ENCODE measurements at regions not wholly inside any gene's neighbourhood (a gene's known extent, or its start where the extent isn't known, plus 50 kb on each side); places are given as distances from the start of the nearest gene placed in this dataset.
"Not testable (repeated sequence)": the region's sequence is repeated elsewhere in the genome, so short reads cannot be mapped to it uniquely, and the experiment has no call there.

DNA sequence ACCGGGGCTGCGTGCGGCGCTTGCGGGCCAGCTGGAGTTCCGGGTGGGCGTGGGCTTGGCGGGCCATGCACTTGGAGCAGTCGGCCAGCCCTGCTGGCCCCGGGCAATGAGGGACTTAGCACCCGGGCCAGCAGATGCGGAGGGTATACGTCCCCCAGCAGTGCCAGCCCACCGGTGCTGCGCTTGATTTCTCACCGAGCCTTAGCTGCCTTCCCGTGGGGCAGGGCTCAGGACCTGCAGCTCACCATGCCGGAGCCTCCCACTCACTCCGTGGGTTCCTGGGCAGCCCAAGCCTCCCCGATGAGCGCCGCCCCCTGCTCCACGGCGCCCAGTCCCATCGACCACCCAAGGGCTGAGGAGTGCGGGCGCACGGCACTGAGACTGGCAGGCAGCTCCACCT lies 51.4 kb upstream of the INPP4B start:
- not testable (repeated sequence) for DNase-seq (ENCODE audit: low spot score)

DNA sequence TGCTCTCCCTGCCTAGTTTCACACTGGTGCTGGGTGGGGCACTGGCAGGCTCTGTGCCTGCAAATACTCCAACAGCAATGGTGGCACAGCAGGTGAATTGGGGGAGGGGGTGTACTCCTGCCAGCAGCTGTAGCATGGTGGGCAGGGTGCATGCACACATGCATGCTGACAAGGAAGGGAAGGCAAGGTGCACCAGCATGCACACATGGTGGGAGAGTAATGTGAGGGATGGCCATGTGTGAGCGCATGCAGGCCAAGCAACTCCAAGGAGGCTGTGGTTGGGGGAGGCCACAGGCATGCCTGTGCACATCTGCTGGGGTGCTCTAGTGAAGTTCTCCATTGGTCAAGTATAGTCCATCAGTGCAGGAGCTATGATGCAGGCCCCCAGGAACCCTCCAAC lies 54.5 kb upstream of the INPP4B start:
- no peak for DNase-seq (ENCODE audit: low spot score)

DNA sequence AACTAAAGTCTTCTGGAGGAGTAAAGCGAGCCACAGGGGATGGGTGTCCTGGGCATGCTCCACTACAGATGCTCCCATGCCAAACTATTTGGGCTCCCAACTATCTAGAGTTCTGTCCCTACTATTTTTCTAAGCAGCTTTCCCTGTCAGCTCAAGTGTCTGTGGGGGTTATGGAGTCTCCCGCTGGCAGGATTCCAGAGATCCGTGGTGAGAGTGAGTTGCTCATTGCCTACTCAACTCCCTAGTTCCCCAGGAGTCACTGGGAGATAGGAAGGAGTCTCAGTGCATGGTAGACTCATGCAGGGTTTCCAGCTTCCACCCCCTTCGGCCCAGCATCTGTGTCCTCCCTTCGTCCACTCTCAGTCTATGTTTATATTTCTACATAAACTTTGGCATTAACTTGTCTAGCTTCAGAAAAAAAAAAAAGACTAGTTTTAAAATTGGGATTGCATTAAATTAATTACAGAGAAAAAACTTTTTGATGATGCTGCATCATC lies 55.1 kb upstream of the INPP4B start:
- DNase-seq (ENCODE audit: low spot score) = peak; percentile 9

DNA sequence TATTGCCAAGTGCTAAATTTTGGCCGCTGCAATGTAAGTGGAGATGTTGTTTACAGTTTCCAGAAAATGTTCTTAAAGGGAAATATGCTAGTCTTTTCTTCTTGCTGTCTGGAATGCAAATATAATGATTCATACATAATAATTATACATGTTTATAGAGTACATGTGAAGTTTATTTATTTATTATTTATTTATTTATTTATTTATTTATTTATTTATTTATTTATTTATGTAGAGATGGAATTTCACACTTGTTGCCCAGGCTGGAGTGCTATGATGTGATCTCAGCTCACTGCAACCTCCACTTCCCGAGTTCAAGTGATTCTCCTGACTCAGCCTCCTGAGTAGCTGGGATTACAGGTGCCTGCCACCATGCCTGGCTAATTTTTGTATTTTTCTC lies 57.5 kb upstream of the INPP4B start:
- not testable (repeated sequence) for DNase-seq (ENCODE audit: low spot score)

DNA sequence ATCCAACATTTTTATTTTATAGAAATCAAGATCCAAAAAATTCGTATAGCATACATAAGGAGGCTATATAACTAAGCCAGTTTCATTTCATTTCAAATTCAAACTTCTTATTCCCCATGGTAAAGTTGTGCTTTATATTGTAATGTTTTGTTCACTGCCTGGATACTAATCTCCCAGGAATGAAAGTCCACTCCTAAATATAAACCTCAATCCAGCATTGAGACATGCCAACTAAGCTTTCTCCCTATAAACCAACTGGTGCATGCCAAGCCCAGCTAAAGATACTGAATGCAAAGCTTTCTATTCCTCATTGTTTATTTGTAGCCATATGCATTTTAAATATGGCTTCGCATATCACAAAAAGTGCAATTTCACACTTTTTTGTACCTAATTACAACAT lies 63.8 kb upstream of the INPP4B start:
- no peak for DNase-seq (ENCODE audit: low spot score)

DNA sequence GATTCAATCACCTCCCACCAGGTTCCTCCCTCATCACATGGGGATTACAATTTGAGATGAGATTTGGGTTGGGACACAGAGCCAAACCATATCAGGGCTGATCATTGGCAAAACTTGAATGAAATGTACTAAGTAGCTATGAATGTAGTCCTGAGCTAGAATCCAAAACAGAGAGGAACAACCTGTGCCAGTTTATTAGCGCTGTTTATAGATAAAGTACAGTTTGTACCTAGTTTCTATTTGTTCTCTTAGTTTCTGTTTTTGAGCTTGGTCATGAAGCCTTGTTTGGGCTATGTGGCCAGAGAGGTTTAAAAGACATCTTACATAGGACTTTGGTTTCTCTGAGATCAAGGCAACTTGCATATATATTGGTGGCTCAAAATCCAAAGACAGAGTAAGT lies 66.9 kb upstream of the INPP4B start:
- no peak for DNase-seq (ENCODE audit: low spot score)

DNA sequence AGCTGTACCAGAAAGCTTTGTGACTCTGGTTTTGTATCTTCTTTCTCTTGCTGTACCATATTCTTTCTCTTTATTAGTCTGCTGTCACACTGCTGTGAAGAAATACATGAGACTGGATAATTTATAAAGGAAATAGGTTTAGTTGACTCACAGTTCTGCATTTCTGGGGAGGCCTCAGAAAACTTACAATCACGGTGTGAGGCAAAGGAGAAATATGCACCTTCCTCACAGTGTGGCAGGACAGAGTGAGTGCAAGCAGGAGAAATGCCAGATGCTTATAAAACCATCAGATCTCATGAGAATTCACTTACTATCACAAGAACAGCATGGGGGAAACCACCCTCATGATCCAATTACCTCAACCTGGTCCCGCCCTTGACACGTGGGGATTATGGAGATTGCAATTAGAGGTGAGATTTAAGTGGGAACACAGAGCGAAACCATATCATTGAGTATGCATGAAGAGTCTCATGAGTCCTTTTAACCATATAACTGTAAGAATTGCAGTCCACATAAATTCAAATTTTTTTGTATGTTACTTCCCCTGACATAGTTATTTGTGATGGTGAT lies 67.4 kb upstream of the INPP4B start:
- no peak for DNase-seq (ENCODE audit: low spot score)

DNA sequence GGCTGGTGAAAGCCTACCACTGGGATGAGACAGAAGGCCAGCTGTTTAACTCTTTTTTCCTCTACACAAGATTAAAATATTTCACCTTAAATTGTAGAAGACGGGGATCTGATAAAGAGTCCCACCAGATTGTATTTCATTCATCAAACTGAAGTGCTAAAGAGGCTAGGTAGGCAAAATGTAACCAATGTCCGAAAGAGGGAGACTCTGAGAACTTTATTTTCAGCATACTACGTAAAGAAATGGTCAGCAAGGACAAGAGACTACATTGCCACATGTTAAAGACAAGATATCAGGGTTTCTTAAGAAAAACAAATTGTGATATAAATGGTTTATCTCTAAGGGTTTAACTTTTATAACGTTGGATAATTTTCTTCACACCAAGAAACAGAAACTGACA lies 71.6 kb upstream of the INPP4B start:
- no peak for DNase-seq (ENCODE audit: low spot score)

DNA sequence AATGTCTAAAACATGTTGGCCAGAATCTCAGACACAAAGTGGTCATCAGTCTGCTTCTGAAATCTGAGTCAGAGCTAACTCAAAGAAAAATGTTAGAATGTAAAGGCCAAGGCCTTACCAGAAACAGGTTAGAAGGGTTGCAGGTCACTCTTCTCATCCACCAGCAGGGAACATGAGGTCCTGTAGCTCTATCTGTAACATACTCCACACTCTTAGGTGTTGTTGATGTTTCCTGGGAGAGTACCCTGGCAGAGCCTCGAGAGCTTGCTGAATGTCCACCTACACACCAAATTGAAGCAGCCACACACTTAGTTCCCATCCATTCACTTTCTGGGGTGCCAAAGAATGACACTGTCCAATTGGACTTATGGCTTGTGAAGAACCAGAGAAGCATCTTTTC lies 76.6 kb upstream of the INPP4B start:
- DNase-seq (ENCODE audit: low spot score) = no peak

DNA sequence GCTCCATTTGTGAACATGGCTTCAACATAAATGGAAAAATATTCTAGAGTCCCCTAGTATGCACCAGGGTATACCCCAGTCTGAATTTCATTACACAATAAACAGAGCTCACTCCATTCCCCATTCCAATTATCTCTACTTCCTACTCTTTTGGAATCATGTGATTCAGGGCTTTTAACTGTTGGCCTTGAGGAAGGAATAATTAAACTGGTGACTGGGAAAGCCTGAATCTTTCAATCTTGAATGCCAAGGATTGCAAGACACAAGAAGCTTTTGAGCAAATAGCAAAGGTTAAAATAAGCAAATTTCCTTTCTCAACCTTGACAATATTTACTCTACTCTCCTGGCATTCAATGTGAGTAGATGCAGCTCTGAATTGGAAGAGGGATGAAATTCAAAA lies 77.5 kb upstream of the INPP4B start:
- DNase-seq (ENCODE audit: low spot score) = no peak

DNA sequence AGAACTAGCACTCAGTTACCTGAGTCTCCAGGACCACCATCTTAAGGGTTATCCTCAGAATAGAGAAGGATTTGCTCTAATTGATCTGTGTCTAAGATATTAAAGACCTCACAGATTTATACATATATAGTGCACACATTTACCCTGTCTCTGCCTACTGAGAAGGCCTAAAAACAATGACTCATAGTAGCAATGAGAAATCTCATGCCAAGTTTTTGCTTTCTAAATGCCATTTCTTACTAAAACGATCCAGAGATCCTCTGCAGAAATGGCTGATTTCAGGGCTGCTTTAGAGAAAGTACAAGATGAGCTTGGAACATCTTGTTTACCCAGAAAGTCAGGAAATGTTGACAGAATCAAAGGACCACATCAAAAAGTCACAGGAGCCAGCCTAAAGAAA lies 79.1 kb upstream of the INPP4B start:
- no peak for DNase-seq (ENCODE audit: low spot score)

DNA sequence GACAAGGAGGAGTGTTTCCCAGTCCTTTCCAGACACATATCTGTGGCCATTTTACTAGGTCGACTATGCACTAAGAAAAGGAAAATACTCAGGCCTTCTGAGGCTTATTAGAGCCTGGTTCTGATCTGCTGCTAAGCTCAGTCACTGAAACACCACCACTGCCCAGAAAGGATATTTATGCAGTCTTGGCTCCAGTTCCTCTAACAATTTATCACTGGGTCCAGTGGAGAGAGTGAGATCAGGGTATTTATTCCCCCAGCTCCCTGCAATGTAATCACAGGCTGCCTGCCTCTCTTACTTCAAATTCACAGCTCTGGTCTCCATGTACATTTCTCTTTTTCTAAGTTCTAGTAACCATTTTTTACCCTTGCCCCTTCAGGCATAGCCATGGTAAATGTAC lies 81.6 kb upstream of the INPP4B start:
- no peak for DNase-seq (ENCODE audit: low spot score)

DNA sequence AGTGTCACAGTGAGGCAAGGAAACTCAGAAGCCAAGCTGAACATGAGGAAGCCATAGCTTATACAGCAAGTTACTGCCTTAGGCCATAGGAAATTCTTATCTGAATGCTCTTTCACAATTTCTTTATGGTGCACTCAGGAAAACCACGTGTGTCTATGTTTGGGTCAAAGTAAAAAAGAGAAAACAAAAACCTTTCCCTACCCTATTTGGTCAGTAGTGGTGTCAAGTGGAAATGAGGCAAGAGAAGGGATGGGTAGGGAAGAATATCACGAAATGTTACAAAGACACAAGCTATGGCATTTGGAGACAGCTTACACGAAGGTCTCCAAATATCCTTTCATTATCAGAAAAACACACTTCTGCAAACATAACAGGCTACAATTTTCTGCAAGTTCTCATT lies 83.4 kb upstream of the INPP4B start:
- DNase-seq (ENCODE audit: low spot score) = no peak

DNA sequence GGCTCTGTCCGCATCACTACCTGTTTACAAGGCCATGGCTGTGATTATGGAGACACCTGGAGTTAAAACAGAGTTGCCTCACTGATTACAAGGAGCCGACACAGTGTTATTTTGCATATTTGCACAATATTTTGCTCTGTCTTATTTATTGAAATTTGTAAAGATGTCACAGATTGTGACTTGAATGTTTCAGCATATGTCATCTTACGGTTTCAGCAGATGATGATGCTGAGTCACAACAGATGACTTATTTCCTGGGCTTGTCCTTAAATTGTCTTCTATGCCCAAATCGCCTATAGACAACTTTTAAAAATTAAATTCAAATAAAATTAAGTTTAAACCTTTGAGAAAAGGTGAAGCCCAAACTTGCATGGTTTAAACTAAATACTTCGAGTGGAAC lies 87.1 kb upstream of the INPP4B start:
- DNase-seq (ENCODE audit: low spot score) = no peak

DNA sequence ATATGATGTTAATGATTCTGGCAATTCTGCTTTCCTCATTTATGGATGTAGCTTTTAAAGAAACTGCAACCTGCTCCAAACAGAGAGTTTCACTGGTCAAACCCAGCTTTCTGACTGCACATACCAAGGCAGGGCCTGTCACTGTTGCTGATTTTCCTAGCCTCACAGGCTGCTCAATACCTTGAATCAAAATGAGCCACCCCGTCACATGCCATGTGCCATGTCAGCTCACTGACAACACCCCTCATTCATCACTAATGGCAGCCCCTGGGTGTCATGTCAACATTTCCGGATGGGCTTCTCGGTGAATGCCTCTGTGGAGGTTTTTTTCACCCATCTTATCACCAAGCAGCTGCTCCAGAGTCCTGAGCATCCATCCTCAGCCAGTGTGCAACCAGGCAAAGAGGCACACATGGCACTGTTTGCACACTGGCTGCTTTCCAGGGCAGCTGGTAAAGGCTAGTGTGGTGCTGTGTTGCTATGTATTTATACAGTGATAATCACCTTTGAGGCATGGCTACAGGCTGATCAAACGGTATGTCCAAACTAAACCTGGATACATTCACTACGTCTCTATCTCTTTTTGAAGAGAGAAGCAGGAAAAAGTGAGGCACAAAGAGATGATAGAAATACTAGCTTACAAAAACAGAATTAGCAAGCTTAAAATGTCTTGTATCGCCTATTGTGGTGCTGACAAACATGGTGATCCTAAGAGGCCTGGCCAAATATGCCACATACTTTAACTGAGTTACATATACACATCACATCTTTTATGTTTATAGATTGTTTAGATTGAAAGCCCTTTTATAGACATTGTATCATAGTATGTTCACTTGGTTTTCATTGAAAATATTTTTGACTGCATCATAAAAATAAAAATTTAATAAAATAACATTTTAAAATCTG lies 94.6 kb upstream of the INPP4B start:
- DNase-seq (ENCODE audit: low spot score) = no peak

DNA sequence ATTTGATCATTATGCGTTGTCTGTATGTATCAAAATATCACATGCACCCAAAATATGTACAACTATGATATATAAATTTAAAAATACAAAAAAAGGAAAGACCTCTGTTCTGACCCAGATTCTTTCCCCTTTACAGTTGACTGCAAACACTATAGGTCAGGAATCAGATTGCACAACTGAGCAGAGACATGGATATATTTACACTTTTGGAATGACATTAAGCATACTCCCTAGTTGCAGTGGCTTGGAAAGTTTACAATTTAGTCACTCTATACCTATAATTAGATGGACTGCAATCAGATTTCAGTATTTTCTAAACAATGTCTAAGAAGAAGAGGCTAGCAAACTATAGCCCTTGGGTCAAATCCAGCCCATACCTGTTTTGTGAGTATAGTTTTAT lies 98.5 kb upstream of the INPP4B start:
- no peak for DNase-seq (ENCODE audit: low spot score)

DNA sequence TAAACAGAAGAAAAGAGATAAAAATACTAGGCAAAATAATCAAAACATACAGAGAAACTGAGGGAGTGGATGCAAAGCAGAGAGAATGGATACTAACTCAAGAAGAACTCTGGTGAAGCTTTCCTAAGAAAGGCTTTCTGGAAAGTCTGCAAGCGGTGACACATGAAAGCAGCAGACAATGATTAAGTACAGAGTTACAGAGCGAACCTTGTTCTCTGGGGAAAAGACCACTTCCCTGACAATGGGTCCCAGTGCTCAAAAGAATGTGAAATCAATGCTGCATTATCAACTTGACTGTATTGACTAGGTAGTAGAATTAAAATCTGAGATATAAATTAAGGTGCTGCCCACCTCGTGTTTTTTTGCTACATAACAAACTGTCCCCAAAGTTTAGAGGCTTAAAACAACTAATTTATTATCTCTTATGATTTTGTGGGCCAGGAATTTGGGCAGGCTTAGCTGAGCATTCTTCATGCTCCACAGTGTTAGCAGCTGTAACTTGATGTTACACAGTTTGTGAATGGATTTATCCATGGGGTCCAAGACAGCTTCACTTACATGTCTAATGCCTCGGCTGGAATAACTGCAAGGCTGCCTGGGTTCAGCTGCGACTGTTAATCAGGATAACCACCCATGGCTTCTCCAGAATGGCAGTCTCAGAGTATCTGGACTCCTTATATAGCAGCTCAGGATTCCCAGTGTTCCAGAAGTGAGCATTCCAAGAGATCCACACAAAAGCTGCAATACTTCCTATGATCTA lies 106.9 kb upstream of the INPP4B start:
- DNase-seq (ENCODE audit: low spot score) = no peak

DNA sequence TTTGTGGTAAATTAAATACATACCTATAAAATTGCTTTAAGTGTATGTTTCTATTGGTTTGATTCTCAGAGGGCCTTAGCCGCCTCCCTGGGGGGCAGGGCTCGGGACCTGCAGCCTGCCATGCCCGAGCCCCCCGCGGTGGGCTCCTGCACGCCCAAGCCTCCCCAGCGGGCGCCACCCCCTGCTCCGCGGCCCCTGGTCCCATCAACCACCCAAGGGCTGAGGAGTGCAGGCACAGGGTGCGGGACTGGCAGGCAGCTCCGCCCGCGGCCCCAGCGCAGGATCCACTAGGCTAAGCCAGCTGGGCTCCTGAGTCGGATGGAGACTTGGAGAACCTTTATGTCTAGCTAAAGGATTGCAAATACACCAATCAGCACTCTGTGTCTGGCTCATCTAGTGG lies 108.3 kb upstream of the INPP4B start:
- no peak for DNase-seq (ENCODE audit: low spot score)

DNA sequence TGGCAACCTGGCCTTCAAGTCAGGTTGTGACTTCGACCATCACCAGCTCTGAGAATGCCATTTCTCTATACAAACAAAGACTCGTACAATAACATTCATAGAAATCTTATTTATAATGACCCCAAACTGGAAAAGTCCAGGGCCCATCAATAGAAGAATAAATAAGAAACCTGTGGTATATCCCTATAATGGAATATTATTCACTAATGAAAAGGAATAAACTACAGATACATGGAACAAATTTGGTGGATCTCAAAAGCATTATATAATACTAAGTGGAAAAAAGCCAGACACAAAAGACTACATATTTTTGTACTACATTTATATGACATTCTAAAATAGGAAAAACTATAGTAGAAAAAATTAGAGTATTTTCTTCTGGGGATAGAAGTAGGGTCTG lies 109.4 kb upstream of the INPP4B start:
- DNase-seq (ENCODE audit: low spot score) = no peak

DNA sequence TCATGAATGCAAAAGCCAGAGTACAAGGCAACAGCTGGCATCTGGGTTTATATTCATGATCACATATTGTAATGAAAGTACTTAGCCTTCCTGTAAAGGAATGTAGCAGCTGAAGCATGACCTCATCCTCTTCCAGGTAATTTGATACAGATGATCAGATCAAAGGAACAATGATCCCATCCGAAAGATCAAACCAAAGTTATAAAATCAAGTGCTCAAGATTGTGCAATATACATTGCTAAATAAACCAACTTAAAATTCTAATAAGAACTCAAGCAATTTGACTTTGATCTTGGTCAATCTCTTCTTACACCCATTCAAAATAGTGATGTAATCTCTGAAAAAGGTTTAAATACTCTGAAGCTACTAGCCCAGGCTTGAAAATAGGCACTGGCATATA lies 113.1 kb upstream of the INPP4B start:
- no peak for DNase-seq (ENCODE audit: low spot score)

DNA sequence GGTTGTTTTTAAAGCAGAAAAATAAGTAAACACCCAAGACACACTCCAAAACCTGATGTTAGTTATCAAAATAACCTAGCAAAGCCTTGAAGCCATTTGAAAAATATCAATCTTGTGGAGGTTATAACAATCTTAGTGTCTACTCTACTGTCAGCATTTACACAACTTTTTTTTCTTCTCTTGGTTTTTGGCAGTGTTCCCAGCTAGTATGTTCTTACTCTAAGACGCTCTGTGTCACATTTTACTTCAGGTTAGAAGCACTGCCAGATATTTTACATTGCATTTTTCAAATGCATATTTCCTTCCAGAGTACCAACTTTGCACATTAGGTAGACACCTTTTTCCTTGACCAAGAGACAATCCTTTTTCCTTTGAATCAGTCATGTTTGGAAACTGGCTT lies 114.0 kb upstream of the INPP4B start:
- no peak for DNase-seq (ENCODE audit: low spot score)

DNA sequence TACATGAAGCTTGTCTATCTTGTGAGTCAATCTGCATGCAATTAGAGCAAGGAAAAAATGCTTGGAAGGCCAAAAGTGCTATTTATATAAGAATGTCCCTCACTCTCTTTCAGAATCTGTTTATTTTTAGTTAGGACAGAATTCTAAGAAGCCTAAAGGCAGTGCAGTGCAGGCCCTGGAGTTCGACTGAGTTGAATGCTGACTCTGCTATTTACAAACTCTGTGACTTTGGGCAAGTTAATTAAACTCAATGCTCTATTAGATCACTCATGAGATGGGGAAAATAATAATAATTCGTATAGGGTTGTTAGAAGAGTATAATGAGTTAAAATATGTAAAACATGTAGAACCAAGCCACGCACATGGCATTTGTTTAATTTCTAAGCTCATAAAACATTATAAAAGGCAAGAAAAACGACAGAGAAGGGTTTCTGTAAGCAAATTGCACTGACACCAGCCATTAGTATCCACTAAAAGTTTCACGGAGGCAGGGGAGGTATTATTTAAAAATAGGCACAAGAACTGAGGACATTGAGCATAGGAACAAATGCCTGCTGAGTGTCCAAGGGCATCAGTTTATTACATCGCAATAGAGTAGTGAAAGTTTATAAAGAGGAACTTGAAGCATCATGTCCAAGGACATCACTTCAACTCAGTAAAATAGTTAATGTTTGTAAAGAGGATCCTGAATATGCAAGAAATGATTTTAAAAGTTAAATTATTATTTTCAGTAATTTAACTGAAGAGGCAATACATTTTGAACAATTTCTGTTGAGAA lies 115.0 kb upstream of the INPP4B start:
- no peak for DNase-seq (ENCODE audit: low spot score)
